GM12878 (cell line): ENCODE measurements at regions not wholly inside any gene's neighbourhood (a gene's known extent, or its start where the extent isn't known, plus 50 kb on each side); places are given as distances from the start of the nearest gene placed in this dataset.
A peak's percentile ranks its signal among the peaks of the same experiment; 100 is the strongest.

Experiments used
- ATAC-seq: fragments of 200-7000 bp; cut with Tn5 transposase; 3 replicates; pipeline ENCODE4 v1.9.1; 2020; ENCODE audit warnings: mild to moderate bottlenecking, moderate library complexity
- BruUV-seq: library from RNA; stranded (reverse); fragments of 400-500 nt; replicated peaks from 2 replicates; lab custom pipeline; 2021; lab: Mats Ljungman, UMichigan
- CTCF ChIA-PET: fragments of 300-600 bp; sonication (Branson Sonifier 250); formaldehyde crosslinking; extraction: SDS; loops from one replicate; lab custom pipeline; 2021; ENCODE audit warnings: inconsistent platforms; lab: Yijun Ruan, JAX
- POLR2A ChIA-PET: fragments of 350-600 bp; formaldehyde crosslinking; extraction: SDS; loops from one replicate; lab custom pipeline; 2021; ENCODE audit warnings: inconsistent platforms; lab: Charles Lee
- RAD21 ChIA-PET: fragments of 300-600 bp; sonication (Branson Sonifier 250); formaldehyde crosslinking; loops from one replicate; lab custom pipeline; 2023; ENCODE audit warnings: antibody characterized with exemption; ENCODE audit not compliant: unreplicated experiment; lab: Charles Lee
- SMC1A ChIA-PET: fragments of 300-600 bp; sonication (Branson Sonifier 250); formaldehyde crosslinking; loops from one replicate; lab custom pipeline; 2023; ENCODE audit not compliant: unreplicated experiment, uncharacterized antibody; lab: Charles Lee
- DNase-seq: peaks from one replicate; pipeline ENCODE4 v3.0.0-alpha.2; 2011; ENCODE audit warnings: low read depth, low spot score
- FAIRE-seq: peaks from 3 replicates; lab custom pipeline; 2011; peaks lifted over from hg19 to GRCh38; lab: Jason Lieb, UNC
- H2AFZ ChIP-seq: 2 replicates; pipeline ENCODE4 v1.6.0; 2011; ENCODE audit warnings: low read depth, low read length, control low read depth; ENCODE audit not compliant: control insufficient read depth
- H3K27ac ChIP-seq: 2 replicates; pipeline ENCODE4 v1.5.1; 2011; ENCODE audit warnings: control low read depth; ENCODE audit not compliant: control insufficient read depth, insufficient read depth
- H3K27me3 ChIP-seq, 2 experiments: replicated peaks in 1 of 2; 2 replicates each; pipeline versions ENCODE4 v1.6.0 to v1.6.1; 2011; ENCODE audit warnings: low read length in 1 of 2; ENCODE audit not compliant: control insufficient read depth in 2 of 2, insufficient read depth in 2 of 2
- H3K36me3 ChIP-seq, 2 experiments: 2 replicates each; pipeline ENCODE4 v1.5.1; 2011; ENCODE audit warnings: low read length in 1 of 2; ENCODE audit not compliant: control insufficient read depth in 2 of 2, insufficient read depth in 2 of 2
- H3K4me1 ChIP-seq: 2 replicates; pipeline ENCODE4 v1.6.1; 2011; ENCODE audit warnings: mild to moderate bottlenecking, low read length, moderate library complexity, mixed read lengths; ENCODE audit not compliant: control insufficient read depth, insufficient read depth
- H3K4me2 ChIP-seq: 2 replicates; pipeline ENCODE4 v1.6.0; 2011; ENCODE audit warnings: control low read depth; ENCODE audit not compliant: control insufficient read depth, insufficient read depth
- H3K4me3 ChIP-seq: fragments of 200-600 bp; sonication (generic); 2 replicates; pipeline ENCODE4 v1.5.1; 2016
- H3K79me2 ChIP-seq: 2 replicates; pipeline ENCODE4 v1.6.0; 2011; ENCODE audit warnings: low read length; ENCODE audit not compliant: control insufficient read depth, insufficient read depth
- H3K9ac ChIP-seq: 2 replicates; pipeline ENCODE4 v1.8.0; 2011; ENCODE audit warnings: low read length, control low read depth, mixed read lengths; ENCODE audit not compliant: control insufficient read depth, insufficient read depth
- H3K9me3 ChIP-seq: replicated peaks from 3 replicates; pipeline ENCODE4 v1.5.1; 2011; ENCODE audit warnings: mild to moderate bottlenecking, low read length; ENCODE audit not compliant: control insufficient read depth, insufficient read depth
- H4K20me1 ChIP-seq: 2 replicates; pipeline ENCODE4 v1.6.0; 2011; ENCODE audit not compliant: control insufficient read depth, insufficient read depth
- CHD4 ChIP-seq: fragments of 200-600 bp; sonication (generic); IDR thresholded peaks from 2 replicates; pipeline ENCODE4 v1.6.1; 2016; ENCODE audit warnings: mild to moderate bottlenecking
- CREB1 ChIP-seq: IDR thresholded peaks from 2 replicates; pipeline ENCODE4 v1.6.1; 2012; ENCODE audit warnings: low read depth, mild to moderate bottlenecking, inconsistent platforms
- DPF2 ChIP-seq: fragments of 450-650 bp; IDR thresholded peaks from 2 replicates; pipeline ENCODE4 v1.6.1; 2017; ENCODE audit warnings: mild to moderate bottlenecking
- IKZF2 ChIP-seq, 2 experiments: fragments of 450-650 bp; IDR thresholded peaks; 2 replicates each; pipeline ENCODE4 v1.6.1; 2017; ENCODE audit warnings: mild to moderate bottlenecking in 2 of 2, moderate library complexity in 2 of 2
- PAX5 ChIP-seq: IDR thresholded peaks from 2 replicates; pipeline ENCODE4 v1.6.1; 2011; ENCODE audit warnings: low read depth, low read length, borderline replicate concordance
- SPI1 ChIP-seq: IDR thresholded peaks from 2 replicates; pipeline ENCODE4 v1.6.1; 2011; ENCODE audit warnings: low read depth, mild to moderate bottlenecking, low read length, moderate library complexity, borderline replicate concordance; ENCODE audit not compliant: insufficient read depth
- TCF12 ChIP-seq: IDR thresholded peaks from 2 replicates; pipeline ENCODE4 v1.6.1; 2011; ENCODE audit warnings: low read depth, mild to moderate bottlenecking, low read length
- WGBS: methylation state at CpG from one replicate; pipeline ENCODE4 v1.1.6; 2016; ENCODE audit warnings: low lambda C conversion rate; ENCODE audit not compliant: insufficient replicate concordance, insufficient coverage; ENCODE audit errors: missing lambda C conversion rate; 5-methylcytosine and 5-hydroxymethylcytosine counted together
- in situ Hi-C: fragments of 300-500 bp; cut with MboI; formaldehyde crosslinking; loops from 9 replicates; pipeline ENCODE4 v1.14.3; 2018; ENCODE audit warnings: mixed read lengths
- intact Hi-C: fragments of 100-400 bp; cut with micrococcal nuclease; formaldehyde crosslinking; loops from one replicate; pipeline ENCODE4 v1.14.2; 2022; ENCODE audit not compliant: unreplicated experiment
- TF ChIP-seq, protein P1 (sequence below): IDR thresholded peaks from 2 replicates; pipeline ENCODE4 v1.6.1; 2011; ENCODE audit warnings: low read depth, low read length, improper control_type of control experiment, borderline replicate concordance
- TF ChIP-seq, protein P2 (sequence below): fragments of 150-350 bp; IDR thresholded peaks from 2 replicates; pipeline ENCODE4 v1.6.1; 2014; ENCODE audit warnings: mild to moderate bottlenecking, low read depth, low read length

GRCh38 chr22:22742641-22743040 lies 98.2 kb downstream of the GGTLC2 start (continued):
- TF ChIP-seq DPF2 (no peak), TCF12 (no peak), CHD4 (no peak)
- TF ChIP-seq, protein P1, sequence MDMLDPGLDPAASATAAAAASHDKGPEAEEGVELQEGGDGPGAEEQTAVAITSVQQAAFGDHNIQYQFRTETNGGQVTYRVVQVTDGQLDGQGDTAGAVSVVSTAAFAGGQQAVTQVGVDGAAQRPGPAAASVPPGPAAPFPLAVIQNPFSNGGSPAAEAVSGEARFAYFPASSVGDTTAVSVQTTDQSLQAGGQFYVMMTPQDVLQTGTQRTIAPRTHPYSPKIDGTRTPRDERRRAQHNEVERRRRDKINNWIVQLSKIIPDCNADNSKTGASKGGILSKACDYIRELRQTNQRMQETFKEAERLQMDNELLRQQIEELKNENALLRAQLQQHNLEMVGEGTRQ: no peak
- TF ChIP-seq, protein P2, sequence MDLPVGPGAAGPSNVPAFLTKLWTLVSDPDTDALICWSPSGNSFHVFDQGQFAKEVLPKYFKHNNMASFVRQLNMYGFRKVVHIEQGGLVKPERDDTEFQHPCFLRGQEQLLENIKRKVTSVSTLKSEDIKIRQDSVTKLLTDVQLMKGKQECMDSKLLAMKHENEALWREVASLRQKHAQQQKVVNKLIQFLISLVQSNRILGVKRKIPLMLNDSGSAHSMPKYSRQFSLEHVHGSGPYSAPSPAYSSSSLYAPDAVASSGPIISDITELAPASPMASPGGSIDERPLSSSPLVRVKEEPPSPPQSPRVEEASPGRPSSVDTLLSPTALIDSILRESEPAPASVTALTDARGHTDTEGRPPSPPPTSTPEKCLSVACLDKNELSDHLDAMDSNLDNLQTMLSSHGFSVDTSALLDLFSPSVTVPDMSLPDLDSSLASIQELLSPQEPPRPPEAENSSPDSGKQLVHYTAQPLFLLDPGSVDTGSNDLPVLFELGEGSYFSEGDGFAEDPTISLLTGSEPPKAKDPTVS: no peak

GRCh38 chr22:22743128-22743760 lies 98.8 kb downstream of the GGTLC2 start:
- no peak overlapping the region for H3K4me3 ChIP-seq
- FAIRE-seq: no peak
- CTCF ChIA-PET: interaction anchor here (1.2 to 6.9 kb wide), 8 partner anchors 10 to 212 kb away, joined by 3 to 115 read pairs (median 26); no protein-coding TSS in a partner anchor

More at GRCh38 chr22:22743128-22743760, 98.8 kb downstream of the GGTLC2 start:
- no peaks in the 10 kb centered on the region for H3K79me2 ChIP-seq
- H3K4me1 ChIP-seq: no peaks in the 10 kb centered on the region; the same call in 1 of the 2 replicates
- H3K27ac ChIP-seq: no peak overlapping the region
- no peaks in the 10 kb centered on the region for H4K20me1 ChIP-seq
- no peak for DNase-seq
- SMC1A ChIA-PET: interaction anchor here (1.7 to 2.7 kb wide), 3 partner anchors 23 to 213 kb away, joined by 4 to 10 read pairs (median 7); no protein-coding TSS in a partner anchor
- H3K36me3 ChIP-seq: no peaks in the 10 kb centered on the region
- no peaks in the 10 kb centered on the region for H3K27me3 ChIP-seq
- intact Hi-C loops: no loop called here
- TF ChIP-seq SPI1: peak; percentile 10; the same call in 1 of the 2 replicates
- no peak for TF ChIP-seq PAX5
- TF ChIP-seq IKZF2 (IDR thresholded peaks at IDR 0.05): no peak
- TF ChIP-seq CREB1: no peak
- WGBS: 0% methylated on average over 3 of the region's 3 CpGs
- no TSS peak for BruUV-seq
- RAD21 ChIA-PET: no interaction called here
- no peaks in the 10 kb centered on the region for H3K9me3 ChIP-seq
- no peak overlapping the region for H3K4me2 ChIP-seq
- in situ Hi-C loops: no loop called here
- no peak overlapping the region for H2AFZ ChIP-seq
- no peak overlapping the region for H3K9ac ChIP-seq
- POLR2A ChIA-PET: no interaction called here
- no peak for ATAC-seq
